ENCODE measurements at regions not wholly inside any gene's neighbourhood (a gene's known extent, or its start where the extent isn't known, plus 50 kb on each side); places are given as distances from the start of the nearest gene placed in this dataset.

- Histone ChIP-seq H3K4me2 (no peak overlapping the region), H3K36me3 (ENCODE audit: low read depth) (no peaks in the 10 kb centered on the region), H3K27ac (no peak overlapping the region), H3K9me3 (ENCODE audit: insufficient read depth, low read depth) (no peaks in the 10 kb centered on the region), H3K4me1 (replicated peaks; ENCODE audit: insufficient read depth) (no peaks in the 10 kb centered on the region), H2AFZ (no peak overlapping the region), H4K20me1 (ENCODE audit: insufficient read depth) (no peaks in the 10 kb centered on the region), H3K4me3 (no peak overlapping the region), H3K79me2 (ENCODE audit: low read depth) (no peaks in the 10 kb centered on the region), H3K27me3 (ENCODE audit: insufficient read depth, low read depth) (no peaks in the 10 kb centered on the region), H3K9me2 (ENCODE audit: insufficient read depth) (peaks cover 5% of the 10 kb centered on the region; the same call in 1 of the 2 replicates), H3F3A (ENCODE audit: insufficient read depth, low read depth) (no peaks in the 10 kb centered on the region)
- TF ChIP-seq EZH2 (IDR thresholded peaks at IDR 0.05; ENCODE audit: low read depth): no peak
- no peak for TF ChIP-seq CTCF (conservative IDR thresholded peaks at IDR 0.05)
- intact Hi-C loops (cut with micrococcal nuclease; ENCODE audit: unreplicated experiment): no loop called here
- no TSS peak for BruUV-seq (replicated peaks)
- ChIA-PET POLR2A (ENCODE audit: unreplicated experiment) (no interaction called here), CTCF (no interaction called here)
- DNase-seq: no peak
These were observed 370.5 kb upstream of the RSPO3 start for GRCh38 chr6:126747728-126748540.

GRCh38 chr6:126753606-126754005 is 364.9 kb upstream of the RSPO3 start:
- CTCF ChIA-PET: no interaction called here
- no peaks in the 10 kb centered on the region for H3K79me2 ChIP-seq (ENCODE audit: low read depth)
- H3K4me1 ChIP-seq (replicated peaks; ENCODE audit: insufficient read depth): no peaks in the 10 kb centered on the region
- no peaks in the 10 kb centered on the region for H3K36me3 ChIP-seq (ENCODE audit: low read depth)
- no peak for DNase-seq
- no peaks in the 10 kb centered on the region for H3F3A ChIP-seq (ENCODE audit: insufficient read depth, low read depth)
- H3K27ac ChIP-seq: no peak overlapping the region
- H3K9me2 ChIP-seq (ENCODE audit: insufficient read depth): no peaks in the 10 kb centered on the region
- peaks cover 8% of the 10 kb centered on the region; the same call in 1 of the 2 replicates for H3K9me3 ChIP-seq (ENCODE audit: insufficient read depth, low read depth)
- no peak overlapping the region for H3K4me2 ChIP-seq
- no peak overlapping the region for H2AFZ ChIP-seq
- intact Hi-C loops (cut with micrococcal nuclease; ENCODE audit: unreplicated experiment): no loop called here
- no peak for TF ChIP-seq EZH2 (IDR thresholded peaks at IDR 0.05; ENCODE audit: low read depth)
- no peak for TF ChIP-seq CTCF (conservative IDR thresholded peaks at IDR 0.05)
- BruUV-seq (replicated peaks): no TSS peak
- POLR2A ChIA-PET (ENCODE audit: unreplicated experiment): no interaction called here
- H3K27me3 ChIP-seq (ENCODE audit: insufficient read depth, low read depth): no peaks in the 10 kb centered on the region
- H3K4me3 ChIP-seq: no peak overlapping the region
- no peaks in the 10 kb centered on the region for H4K20me1 ChIP-seq (ENCODE audit: insufficient read depth)

GRCh38 chr6:126761854-126762253 is 356.6 kb upstream of the RSPO3 start:
- no peaks in the 10 kb centered on the region for H3K4me1 ChIP-seq (replicated peaks; ENCODE audit: insufficient read depth)
- H3K27ac ChIP-seq: no peak overlapping the region
- TF ChIP-seq EZH2 (IDR thresholded peaks at IDR 0.05; ENCODE audit: low read depth) (no peak), CTCF (conservative IDR thresholded peaks at IDR 0.05) (no peak)
- BruUV-seq (replicated peaks): no TSS peak
- H3K9me2 ChIP-seq (ENCODE audit: insufficient read depth): no peaks in the 10 kb centered on the region; the same call in 1 of the 2 replicates
- no peaks in the 10 kb centered on the region for H3F3A ChIP-seq (ENCODE audit: insufficient read depth, low read depth)
- H3K36me3 ChIP-seq (ENCODE audit: low read depth): no peaks in the 10 kb centered on the region
- H2AFZ ChIP-seq: 0 out of 2 replicates have a peak overlapping the region, but pooled peaks have one; percentile 24
- no peaks in the 10 kb centered on the region for H3K27me3 ChIP-seq (ENCODE audit: insufficient read depth, low read depth)
- intact Hi-C loops (cut with micrococcal nuclease; ENCODE audit: unreplicated experiment): no loop called here
- CTCF ChIA-PET: no interaction called here
- no peaks in the 10 kb centered on the region for H3K79me2 ChIP-seq (ENCODE audit: low read depth)
- H4K20me1 ChIP-seq (ENCODE audit: insufficient read depth): no peaks in the 10 kb centered on the region
- H3K9me3 ChIP-seq (ENCODE audit: insufficient read depth, low read depth): peaks cover 5% of the 10 kb centered on the region; the same call in 1 of the 2 replicates
- POLR2A ChIA-PET (ENCODE audit: unreplicated experiment): no interaction called here
- DNase-seq: no peak
- no peak overlapping the region for H3K4me3 ChIP-seq
- H3K4me2 ChIP-seq: no peak overlapping the region

All from PC-9 (cell line).